ENCODE measurements at regions not wholly inside any gene's neighbourhood (a gene's known extent, or its start where the extent isn't known, plus 50 kb on each side); places are given as distances from the start of the nearest gene placed in this dataset.

- no peak for TF ChIP-seq ZNF565 (CRISPR knock-in tag; conservative IDR thresholded peaks at IDR 0.05; ENCODE audit: low read depth)
- TF ChIP-seq CREB5 (CRISPR knock-in tag; IDR thresholded peaks at IDR 0.05; ENCODE audit: low read depth) = no peak
- TF ChIP-seq ISL1 (CRISPR knock-in tag; IDR thresholded peaks at IDR 0.05) = no peak
- no peak for TF ChIP-seq ZFP3 (CRISPR knock-in tag; IDR thresholded peaks at IDR 0.05)
- TF ChIP-seq ZNF70 (CRISPR knock-in tag; IDR thresholded peaks at IDR 0.05) = no peak
- TF ChIP-seq CSRNP3 (CRISPR knock-in tag; IDR thresholded peaks at IDR 0.05) = no peak
- no peak for TF ChIP-seq ARNTL (CRISPR knock-in tag; IDR thresholded peaks at IDR 0.05; ENCODE audit: borderline replicate concordance, low read depth)
- TF ChIP-seq PPARA (CRISPR knock-in tag; IDR thresholded peaks at IDR 0.05; ENCODE audit: borderline replicate concordance) = no peak
- no peak for TF ChIP-seq ZNF8 (CRISPR knock-in tag; IDR thresholded peaks at IDR 0.05)
- no peak for ATAC-seq
Measured at GRCh38 chr2:60271131-60271530, 282.3 kb downstream of the BCL11A start.

GRCh38 chr2:60268661-60269060 lies 284.8 kb downstream of the BCL11A start:
- TF ChIP-seq ISL1 (CRISPR knock-in tag; IDR thresholded peaks at IDR 0.05) (no peak), ZFP3 (CRISPR knock-in tag; IDR thresholded peaks at IDR 0.05) (no peak), TSHZ2 (CRISPR knock-in tag; IDR thresholded peaks at IDR 0.05) (no peak), OSR1 (CRISPR knock-in tag; IDR thresholded peaks at IDR 0.05) (no peak), ZNF8 (CRISPR knock-in tag; IDR thresholded peaks at IDR 0.05) (no peak), CSDC2 (CRISPR knock-in tag; IDR thresholded peaks at IDR 0.05) (no peak)
- ATAC-seq = no peak

GRCh38 chr2:60268032-60268431 lies 285.4 kb downstream of the BCL11A start:
- ATAC-seq = no peak
- no peak for TF ChIP-seq SNAI2 (CRISPR knock-in tag; IDR thresholded peaks at IDR 0.05)
- no peak for TF ChIP-seq TOX (CRISPR knock-in tag; IDR thresholded peaks at IDR 0.05; ENCODE audit: borderline replicate concordance)
- TF ChIP-seq TSHZ2 (CRISPR knock-in tag; IDR thresholded peaks at IDR 0.05) = no peak
- no peak for TF ChIP-seq CSDC2 (CRISPR knock-in tag; IDR thresholded peaks at IDR 0.05)
- no peak for TF ChIP-seq CREB5 (CRISPR knock-in tag; IDR thresholded peaks at IDR 0.05; ENCODE audit: low read depth)
- no peak for TF ChIP-seq ZNF565 (CRISPR knock-in tag; conservative IDR thresholded peaks at IDR 0.05; ENCODE audit: low read depth)
- no peak for TF ChIP-seq ZFP30 (CRISPR knock-in tag; IDR thresholded peaks at IDR 0.05)
- no peak for TF ChIP-seq BACH2 (CRISPR knock-in tag; IDR thresholded peaks at IDR 0.05; ENCODE audit: borderline replicate concordance)

- no peak for ATAC-seq
- no peak for TF ChIP-seq PATZ1 (CRISPR knock-in tag; IDR thresholded peaks at IDR 0.05; ENCODE audit: borderline replicate concordance)
- TF ChIP-seq ZNF70 (CRISPR knock-in tag; IDR thresholded peaks at IDR 0.05) = no peak
- no peak for TF ChIP-seq POU6F1 (CRISPR knock-in tag; IDR thresholded peaks at IDR 0.05; ENCODE audit: borderline replicate concordance, low read depth)
- no peak for TF ChIP-seq BACH2 (CRISPR knock-in tag; IDR thresholded peaks at IDR 0.05; ENCODE audit: borderline replicate concordance)
- TF ChIP-seq ZFP3 (CRISPR knock-in tag; IDR thresholded peaks at IDR 0.05) = no peak
- TF ChIP-seq GLIS3 (CRISPR knock-in tag; IDR thresholded peaks at IDR 0.05) = no peak
- TF ChIP-seq PPARA (CRISPR knock-in tag; IDR thresholded peaks at IDR 0.05; ENCODE audit: borderline replicate concordance) = no peak
- no peak for TF ChIP-seq TOX (CRISPR knock-in tag; IDR thresholded peaks at IDR 0.05; ENCODE audit: borderline replicate concordance)
- no peak for TF ChIP-seq ZFP30 (CRISPR knock-in tag; IDR thresholded peaks at IDR 0.05)
Measured at GRCh38 chr2:60267122-60267521, 286.3 kb downstream of the BCL11A start.
